HG03558 (cell line): ENCODE measurements at regions not wholly inside any gene's neighbourhood (a gene's known extent, or its start where the extent isn't known, plus 50 kb on each side); places are given as distances from the start of the nearest gene placed in this dataset.

Source experiments
- ATAC-seq: cut with Tn5 transposase; IDR thresholded peaks from one replicate; pipeline ENCODE4 v1.9.1; 2021; ENCODE audit warnings: moderate number of reproducible peaks; ENCODE audit not compliant: unreplicated experiment; ENCODE audit errors: extremely low read depth

DNA sequence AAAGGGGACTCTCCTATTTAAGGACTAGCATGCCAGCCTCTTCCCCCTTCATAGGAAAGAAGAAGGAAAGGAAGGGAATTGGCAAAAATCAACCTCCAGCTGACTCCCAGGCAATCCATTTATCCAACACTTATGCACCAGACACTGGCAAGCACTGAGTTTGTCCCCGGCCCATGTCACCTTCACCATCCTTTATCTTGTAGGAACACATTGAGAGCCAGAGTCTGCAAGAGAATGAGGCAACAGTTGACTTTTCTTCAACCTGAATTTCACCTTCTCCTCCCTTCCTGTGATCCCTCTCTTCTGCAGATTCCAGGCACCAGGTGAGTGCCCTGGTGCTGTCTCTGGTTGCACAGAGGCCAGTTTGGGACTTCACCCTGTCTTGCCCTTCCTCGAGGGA is 264.3 kb upstream of the ECI2 start:
- no peak for ATAC-seq

DNA sequence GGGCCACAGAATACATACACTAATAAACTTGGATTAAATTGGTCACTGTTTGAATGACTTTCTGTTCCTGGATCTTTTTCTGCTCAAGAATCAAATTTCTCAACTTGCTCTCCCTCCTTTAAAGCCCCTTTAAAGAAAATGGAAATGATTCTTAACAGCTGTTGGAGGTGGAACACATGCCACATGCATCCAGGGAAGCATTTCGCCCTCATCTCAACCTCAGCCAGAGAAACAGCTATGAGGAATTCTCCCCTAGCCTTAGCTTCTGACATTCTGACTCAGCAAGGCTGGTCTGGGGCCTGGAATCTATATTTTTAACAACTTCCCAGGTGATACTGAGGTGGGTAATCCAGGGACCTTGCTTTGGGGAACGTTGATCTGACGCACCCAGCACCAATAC is 263.4 kb upstream of the ECI2 start:
- ATAC-seq, result no peak

DNA sequence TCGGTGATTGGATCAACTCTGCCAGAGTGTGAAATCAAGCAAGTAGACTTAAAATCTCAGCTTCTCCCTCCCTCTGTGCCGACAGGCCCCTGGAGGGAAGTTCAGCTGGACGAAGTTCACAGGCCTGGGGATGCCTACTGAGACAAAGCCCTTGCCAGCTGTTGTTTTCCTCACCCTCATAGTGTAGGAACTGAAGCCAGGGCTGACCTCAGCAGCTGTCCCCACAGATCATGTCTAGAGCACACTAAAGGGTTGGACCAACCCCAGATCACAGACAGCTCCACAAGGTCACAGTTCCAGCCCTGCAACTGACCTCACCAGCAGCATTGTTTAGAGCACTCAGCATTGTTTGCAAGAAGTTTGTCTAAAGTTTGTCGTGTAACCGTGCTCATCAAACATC is 261.9 kb upstream of the ECI2 start:
- ATAC-seq, result no peak

DNA sequence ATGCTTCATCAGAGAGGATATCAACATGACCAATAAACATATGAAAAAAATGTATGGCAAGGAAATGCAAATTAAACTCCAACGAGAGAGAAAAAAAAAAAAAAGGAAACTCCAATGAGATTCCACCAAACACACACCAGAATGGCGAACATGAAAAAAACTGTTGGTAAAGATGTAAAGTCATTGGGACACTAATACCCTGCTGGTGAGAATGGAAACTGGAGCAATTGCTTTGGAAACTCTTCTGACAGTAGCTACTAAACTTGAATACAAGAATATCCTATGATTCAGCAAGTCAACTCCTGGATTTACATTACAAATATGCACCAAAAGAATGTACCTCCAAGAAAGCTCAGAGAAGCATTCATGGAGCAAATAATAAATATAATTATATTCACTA is 260.7 kb upstream of the ECI2 start:
- no peak for ATAC-seq

DNA sequence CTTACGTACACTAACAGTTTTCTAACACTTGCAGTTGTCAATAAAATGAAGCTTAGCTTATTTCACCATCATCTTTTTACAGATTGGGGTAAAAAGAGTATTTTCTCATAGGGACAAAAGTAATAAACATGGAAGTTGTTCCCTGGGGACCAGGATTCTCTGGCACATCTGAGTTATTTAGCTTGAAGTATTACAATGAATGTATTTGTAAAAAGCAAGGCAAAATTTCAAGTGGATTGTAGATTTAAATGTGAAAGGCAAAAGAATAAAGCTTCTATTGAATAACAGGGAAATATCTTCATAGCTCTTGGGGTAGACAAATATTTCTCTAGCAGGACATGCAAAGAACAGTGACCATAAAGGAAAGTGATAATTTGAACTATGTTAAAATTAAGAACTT is 260.0 kb upstream of the ECI2 start:
- ATAC-seq, result no peak

DNA sequence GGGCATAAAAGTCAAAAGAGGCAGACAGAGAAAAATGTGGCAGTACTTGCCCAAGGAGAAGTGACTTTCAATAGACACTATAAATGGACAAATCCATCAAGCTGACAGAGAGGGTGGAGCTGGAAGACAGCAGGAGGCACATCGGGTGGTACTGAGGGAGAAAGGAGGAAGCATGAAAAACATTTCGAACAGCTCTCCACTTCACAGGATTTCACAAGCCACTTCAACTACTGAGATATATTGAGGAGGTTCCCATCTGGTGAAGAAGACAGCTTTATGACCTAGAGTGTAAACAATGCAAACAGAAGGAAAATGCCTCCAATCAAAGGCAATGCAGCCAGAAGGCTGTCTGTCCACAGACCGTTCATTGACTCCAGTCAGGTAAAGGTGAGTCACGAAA is 259.4 kb upstream of the ECI2 start:
- no peak for ATAC-seq

DNA sequence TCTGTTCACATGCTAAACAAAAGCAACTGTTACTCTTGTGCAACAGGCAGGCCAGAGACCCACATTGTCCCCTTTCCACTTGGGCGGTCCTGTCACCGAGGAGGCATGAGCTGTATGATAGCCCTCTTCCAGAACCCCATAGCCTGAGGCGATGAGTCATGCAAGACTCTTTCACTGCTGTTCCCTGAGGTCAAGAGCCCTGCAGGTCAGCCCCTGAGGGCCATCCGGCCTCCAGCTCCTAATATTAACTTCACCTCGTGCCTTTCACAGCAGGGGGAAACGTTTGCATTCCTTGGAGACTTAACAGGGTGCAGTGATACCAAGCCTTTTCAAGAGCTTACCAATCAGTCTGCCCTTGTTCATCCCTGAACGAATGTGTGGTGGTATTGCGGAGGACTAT is 253.3 kb upstream of the ECI2 start:
- no peak for ATAC-seq

DNA sequence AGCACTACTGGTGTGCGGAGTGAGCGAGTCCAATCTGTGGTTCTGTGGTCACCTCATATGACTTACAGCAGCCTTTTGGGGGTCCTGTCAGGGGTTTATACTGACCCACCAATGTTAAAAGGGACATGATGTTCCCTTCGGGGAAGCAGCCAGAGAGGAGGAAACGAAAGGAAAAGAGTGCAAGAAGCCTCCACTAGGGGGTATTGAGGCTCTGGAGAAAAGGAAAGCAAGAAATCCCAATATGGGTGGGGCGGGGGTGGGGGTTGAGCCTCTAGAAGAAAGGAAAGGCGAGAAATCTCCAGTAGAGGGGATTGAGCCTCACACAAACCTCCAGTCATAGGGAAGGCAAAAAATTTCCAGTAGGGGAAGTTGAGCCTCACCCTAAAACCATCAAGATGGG is 249.3 kb upstream of the ECI2 start:
- ATAC-seq, result no peak

DNA sequence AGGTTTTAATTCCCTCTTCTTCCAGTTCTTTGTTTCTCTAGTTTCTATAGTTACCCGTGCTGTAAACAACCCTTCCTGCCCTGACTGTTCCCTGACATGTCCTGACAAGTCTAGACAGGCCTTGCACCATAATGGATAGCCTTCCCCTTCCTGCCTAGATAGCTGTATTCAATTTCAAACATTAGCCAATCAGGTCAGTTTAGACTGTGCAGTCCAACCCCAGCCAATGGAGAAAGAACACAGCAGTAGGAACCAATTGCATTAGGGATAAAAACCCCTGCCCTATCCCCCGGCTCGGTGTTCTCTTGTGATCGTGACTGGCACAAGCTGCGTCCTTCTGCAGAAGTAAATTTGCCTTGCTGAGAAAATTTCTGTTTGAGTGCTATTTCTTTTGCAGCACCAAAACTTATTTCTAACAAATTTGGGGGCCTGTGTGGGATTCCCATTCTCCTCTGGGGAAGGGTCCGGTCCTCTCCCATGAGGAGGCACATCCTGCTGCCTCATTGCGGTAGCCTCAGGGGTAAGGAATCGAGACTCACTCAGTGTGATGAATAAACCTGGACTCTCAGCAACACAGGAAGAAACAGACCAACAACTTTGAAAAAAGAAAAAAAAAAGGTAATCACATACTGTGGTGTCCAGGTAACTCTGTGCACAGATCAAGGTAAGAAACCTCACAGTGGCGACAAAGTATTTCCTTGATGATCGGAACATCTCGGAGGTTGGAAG is 248.7 kb upstream of the ECI2 start:
- no peak for ATAC-seq

DNA sequence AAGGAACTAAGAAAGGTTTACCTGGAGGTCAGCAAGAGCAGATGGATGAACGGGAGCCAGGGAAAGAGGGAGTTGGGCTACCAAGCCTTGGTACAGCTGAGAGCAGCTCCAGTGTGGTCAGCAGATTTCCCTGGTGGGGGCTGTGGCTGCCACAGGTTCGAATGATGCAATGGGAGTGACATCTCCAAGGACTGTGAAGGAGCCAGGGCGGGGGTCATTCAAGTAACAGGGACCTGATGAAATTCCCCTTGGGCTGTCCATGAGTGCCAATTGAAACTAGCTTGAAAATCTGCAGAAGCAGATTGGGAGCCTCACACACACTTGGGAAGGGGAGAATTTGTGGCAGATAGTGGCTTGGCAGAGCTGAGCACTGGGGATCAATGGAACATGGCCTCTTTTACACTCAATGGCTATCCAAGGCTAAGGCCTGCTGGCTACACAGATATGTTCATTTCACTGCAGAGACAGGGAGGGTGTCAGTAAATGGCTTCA is 247.0 kb upstream of the ECI2 start:
- ATAC-seq, result no peak

DNA sequence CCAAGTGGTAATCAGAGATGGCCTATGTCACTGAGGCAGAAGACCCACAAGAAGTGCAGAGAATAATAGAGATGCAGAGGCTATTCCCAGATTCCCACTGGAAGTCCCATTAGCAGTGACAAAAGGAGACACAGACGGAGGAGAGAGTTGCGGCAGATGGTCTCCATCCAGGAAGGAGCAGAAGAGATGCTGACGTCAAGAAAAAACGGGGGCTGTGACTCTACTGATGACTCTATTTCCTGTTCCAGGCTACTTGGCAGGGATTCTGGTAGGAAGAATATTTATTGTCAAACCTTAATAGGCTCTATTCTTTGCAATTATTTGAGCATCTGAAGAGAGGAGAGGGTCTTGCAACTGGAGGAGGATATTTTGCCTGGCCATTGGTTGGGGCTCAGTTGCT is 246.0 kb upstream of the ECI2 start:
- no peak for ATAC-seq

DNA sequence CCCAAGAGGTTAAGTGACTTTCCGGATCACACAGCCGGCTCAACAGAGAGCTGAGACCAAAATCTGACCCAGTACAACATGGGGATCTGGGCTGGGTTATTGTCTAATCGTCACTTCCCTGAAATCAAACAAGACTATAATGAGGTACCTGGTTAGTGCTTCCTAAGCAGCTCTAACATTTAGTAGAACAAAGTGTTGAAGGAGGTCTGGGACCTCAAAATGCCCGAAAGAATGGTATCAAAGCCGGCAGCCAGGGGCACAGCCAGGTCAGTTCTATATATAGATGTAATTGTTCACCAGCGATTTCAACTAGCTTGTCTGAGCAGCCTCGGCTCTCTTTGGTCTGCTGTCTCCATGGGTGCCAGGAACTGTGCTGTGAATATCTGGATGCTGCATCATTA is 245.5 kb upstream of the ECI2 start:
- no peak for ATAC-seq

DNA sequence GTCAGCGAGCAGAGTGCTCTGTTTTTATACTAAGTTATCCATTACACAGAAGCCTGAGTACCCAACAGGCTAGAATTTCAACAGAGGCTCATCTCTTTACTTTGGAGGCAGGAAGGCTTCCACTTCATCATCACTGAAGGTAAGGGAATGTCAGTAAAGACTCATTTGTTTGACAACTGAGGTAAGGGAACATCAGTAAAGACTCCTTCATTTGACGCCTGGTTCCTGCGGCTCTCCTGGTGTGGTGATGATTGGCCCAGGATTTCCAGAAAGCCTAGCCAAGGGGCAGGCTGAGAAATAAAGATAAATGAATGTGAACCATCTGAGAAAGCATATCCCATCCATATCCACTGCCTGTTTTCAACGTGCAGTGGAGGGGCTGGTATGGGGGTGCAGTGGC is 244.6 kb upstream of the ECI2 start:
- ATAC-seq, result no peak

DNA sequence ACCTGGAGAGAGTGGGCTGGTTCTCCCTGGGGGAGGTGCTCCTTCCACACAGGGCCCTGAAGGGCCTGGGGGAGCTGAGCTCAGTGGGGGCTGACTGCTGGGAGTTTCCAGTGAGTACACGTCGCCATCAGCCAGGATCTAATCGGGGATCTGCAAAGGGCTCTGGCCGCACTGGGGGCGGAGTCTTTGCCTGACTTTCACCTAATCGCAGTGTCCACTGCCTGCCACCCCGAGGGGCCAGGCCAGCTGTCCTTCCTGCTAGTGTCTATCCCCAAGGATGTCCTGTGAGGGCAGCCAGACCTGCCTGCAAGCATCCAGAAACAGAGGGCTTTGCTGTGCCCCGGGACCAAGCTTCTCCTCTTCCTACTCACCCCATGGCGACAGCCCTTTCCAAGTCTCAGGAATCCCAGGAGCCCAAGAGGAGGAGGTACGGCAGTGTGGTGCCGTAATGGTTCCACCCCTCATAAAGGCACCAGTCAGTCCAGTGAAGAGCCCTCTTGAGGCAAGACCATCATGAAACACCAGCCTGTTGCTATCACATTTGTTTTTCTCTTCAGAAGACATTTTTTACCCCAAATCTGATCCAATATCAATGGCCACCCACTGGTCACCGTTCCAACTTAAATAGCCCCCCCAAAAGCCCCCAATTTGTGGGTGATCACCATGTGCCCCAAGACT is 243.1 kb upstream of the ECI2 start:
- no peak for ATAC-seq

DNA sequence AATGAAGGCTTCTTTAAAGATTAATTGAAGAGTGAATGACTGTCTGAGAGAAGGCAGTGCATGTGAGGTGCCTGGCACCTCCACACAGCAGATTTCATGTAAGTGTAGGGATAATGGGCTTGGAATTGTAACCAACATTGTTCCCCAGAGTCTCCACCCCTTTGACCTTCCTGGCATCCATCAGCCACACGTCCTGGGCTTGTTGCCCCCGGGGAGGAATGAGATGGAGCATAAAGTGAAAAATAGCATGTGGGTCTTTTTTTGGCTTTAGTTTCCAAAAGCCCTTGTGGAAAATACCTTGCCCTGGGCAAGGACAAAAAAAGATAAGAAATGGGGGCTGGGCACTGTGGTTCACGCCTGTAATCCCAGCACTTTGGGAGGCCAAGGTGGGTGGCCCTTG is 242.2 kb upstream of the ECI2 start:
- ATAC-seq, result no peak

DNA sequence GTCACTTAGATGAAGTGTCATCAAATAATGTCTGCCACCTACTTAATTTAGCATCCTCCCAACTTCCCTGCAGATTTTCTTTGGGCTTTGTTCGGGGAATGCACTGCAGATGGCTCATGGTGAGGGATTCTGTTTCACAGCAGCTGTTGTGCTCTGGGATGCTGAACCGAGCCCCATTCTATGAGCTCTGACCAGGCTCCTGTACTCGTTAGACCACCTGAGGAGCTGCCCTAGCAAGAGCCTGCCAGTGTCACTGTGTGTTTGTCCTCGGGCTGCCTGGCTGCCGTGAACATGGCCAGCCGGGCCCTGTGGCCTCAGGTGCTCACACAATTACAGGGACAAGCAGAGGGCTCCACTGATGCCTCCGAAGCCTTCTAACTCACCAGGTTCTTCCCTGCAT is 238.8 kb upstream of the ECI2 start:
- ATAC-seq, result no peak

DNA sequence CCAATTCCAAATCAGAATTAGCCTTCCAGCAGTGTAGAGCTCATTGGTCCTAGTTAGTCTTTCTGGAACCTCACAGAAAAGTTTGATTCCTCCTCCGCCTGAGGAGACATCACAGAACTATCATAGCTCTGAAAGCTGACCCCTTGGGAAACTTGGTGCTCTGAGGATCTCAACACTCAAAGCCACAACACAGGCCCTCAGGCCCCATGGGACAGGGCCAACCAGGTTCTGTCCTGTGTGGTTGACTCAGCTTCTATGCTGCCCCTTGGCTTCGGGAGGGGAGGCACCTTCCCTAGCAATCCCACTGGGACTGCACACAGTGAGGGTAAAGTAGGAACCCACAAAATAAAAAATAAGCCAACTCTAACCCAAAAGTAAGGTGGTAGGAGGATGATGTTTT is 237.5 kb upstream of the ECI2 start:
- no peak for ATAC-seq

DNA sequence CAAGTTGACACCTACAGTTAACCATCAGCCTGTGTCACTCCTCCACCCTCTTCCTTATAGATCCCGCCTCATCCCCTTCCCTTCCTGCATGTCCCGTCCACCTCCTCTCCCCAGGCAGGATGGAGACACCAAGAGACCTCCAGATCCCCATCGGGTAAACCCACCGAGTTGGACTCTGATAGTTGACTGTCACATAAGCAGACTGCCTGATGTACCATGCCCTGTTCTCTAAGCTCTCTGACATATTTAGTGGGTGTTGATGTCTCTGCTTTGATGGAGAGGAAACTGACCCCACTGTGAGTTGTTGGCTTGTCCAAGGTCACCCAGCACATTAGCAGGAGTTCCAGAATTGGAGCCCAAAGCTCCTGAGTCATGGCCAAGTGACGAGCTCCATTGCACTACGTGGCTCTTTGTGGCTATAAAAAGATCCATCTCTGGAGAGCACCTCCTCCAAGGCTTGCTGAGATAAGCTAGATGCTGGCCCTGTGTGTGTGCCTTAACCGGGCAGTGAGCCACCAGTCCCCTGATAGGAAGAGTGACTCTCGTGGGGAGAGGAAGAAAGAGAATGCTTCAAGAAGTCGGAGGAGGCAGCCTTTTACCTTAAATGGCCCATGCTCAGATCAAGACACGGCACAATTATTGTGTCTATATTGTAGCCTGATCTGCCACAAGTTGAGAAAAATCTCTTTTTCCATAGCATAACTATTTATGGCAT is 236.0 kb upstream of the ECI2 start:
- ATAC-seq, result no peak

DNA sequence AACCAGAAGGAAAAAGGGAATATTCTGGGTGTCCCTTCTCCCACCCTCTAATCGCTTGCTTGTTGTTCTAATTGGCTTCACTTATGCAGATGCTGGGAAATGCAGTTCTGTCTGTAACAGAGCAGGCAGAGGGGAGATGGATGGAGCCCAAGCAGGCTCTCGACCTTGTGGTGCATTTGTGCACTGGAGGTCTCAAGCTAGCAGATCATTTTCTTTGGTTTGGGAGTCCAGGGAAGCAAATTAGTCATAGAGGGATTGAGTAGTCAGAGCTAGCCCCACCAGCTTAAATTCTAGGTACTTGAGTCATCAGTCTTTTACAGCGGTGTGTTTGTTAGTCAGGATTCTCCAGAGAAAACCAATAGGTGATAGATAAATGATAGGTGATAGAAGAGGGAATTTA is 234.7 kb upstream of the ECI2 start:
- ATAC-seq, result no peak

DNA sequence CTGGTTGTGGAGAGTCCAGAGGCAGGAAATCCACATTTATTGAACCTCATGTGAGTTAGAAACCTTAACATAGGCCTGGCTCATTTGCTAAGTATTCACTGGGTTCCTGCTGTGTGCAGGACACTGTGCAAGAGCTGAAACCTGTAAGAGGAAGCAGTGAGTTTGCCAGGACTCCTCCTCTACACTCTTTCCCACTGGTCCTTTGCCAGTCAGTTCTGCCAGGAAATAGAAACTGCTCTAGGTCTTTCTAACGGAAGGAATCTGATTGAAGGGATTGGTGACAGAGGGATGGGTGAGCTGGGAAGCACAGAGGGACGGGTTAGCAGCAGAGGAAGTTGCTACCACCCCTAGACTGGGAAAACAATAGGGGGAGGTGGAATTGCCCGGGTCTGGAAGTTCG is 234.2 kb upstream of the ECI2 start:
- ATAC-seq, result no peak

DNA sequence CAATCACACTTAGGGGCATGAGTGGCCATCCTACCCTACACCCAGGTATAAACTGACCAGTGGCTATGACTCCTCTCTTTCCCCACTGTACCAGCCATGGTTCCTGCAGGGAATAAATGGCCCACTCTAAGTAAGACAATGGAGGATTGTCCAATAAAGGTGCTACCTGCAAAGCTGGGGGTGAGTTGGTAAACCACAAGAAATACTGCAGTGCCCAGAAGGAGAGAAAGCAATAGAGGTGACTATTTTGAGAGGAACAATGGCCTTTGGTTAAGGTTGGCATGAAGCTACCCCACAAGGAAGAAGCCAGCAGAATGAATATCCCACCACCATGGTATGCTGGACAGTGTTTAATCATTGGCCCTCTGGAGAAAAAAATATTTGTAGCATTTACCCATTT is 233.3 kb upstream of the ECI2 start:
- no peak for ATAC-seq

DNA sequence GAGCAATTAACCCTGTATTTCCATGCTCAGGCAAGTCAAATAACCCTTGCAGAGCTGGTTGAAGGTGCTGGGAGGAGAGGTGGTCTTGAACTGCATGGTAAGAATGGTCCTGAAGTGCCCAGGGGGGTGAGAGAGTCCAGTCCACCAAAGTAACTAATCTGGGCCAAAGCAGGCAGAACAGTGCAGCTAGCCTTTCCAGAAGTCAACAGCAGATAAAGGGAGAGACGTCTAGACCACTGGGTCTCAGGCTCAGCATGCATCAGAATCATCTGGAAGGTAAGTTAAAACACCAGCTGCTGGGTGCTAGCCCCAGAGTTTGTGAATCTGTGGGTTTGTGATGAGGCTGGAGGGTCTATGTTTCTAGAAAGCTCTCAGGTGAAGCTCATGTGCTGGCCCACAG is 232.3 kb upstream of the ECI2 start:
- no peak for ATAC-seq
